Neuron (in vitro differentiated cells): ENCODE measurements at regions not wholly inside any gene's neighbourhood (a gene's known extent, or its start where the extent isn't known, plus 50 kb on each side); places are given as distances from the start of the nearest gene placed in this dataset.
"Not testable (repeated sequence)": the region's sequence is repeated elsewhere in the genome, so short reads cannot be mapped to it uniquely, and the experiment has no call there.

Experiments used
- H2AFZ ChIP-seq: one replicate; pipeline ENCODE4 v1.6.1; 2013; ENCODE audit warnings: low read depth, mild to moderate bottlenecking, inconsistent platforms, low read length, moderate library complexity
- H3K27me3 ChIP-seq: one replicate; pipeline ENCODE4 v1.6.1; 2013; ENCODE audit warnings: low read length; ENCODE audit not compliant: insufficient read depth
- H3K36me3 ChIP-seq: one replicate; pipeline ENCODE4 v1.6.1; 2013; ENCODE audit warnings: low read length; ENCODE audit not compliant: insufficient read depth
- H3K4me1 ChIP-seq: one replicate; pipeline ENCODE4 v1.6.1; 2013; ENCODE audit warnings: low read length; ENCODE audit not compliant: insufficient read depth
- H3K4me3 ChIP-seq: 2 replicates; pipeline ENCODE4 v1.5.1; 2013; ENCODE audit warnings: mild to moderate bottlenecking, low read length, moderate library complexity
- H3K9me3 ChIP-seq: one replicate; pipeline ENCODE4 v1.6.1; 2013; ENCODE audit warnings: low read length

DNA sequence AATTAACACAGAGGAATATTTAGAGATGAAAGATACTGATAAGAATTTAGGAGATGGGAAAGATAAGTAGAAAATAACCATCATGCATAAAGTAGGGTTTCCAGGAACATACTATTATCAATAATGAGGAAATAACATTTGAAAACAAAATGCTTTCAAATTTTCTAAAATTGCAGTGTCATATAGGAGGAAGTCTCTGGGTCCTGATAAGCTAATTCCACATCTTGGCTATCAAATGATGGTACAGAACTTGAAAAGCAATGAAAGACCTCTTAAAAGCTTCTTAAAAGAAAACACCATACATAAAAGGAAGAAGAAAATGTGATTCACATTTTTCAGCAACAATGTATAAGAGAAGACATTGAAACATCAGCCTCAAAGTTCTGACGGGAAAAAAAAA lies 1024.8 kb downstream of the TSN start:
- H3K27me3 ChIP-seq = no peaks in the 10 kb centered on the region
- no peaks in the 10 kb centered on the region for H3K9me3 ChIP-seq
- no peaks in the 10 kb centered on the region for H3K36me3 ChIP-seq
- H3K4me1 ChIP-seq = no peaks in the 10 kb centered on the region
- H2AFZ ChIP-seq = no peak overlapping the region
- H3K4me3 ChIP-seq = no peak overlapping the region

GRCh38 chr2:122794100-122794499 lies 1038.6 kb downstream of the TSN start:
- Histone ChIP-seq H2AFZ (no peak overlapping the region), H3K4me1 (no peaks in the 10 kb centered on the region)

DNA sequence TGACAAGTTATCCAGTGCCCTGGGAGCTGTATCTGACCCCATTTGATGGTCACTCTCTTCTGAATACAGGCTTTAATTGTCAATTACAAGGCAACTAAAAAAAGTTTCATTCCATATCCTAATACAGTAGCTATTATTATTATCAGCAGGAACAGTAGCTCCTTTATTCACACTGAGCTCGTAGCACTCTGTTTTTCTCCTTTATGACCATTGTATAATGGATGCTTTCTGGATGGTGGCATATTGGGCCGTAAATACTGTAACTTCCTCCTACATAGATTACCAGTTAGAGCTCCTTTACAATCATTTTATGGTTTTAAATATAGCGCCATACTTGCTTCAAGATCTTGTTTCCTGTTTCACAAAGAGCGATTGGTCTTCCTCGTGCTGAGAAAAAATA lies 1040.3 kb downstream of the TSN start:
- Histone ChIP-seq H3K4me3 (no peak overlapping the region), H3K27me3 (no peaks in the 10 kb centered on the region), H3K4me1 (no peaks in the 10 kb centered on the region), H2AFZ (no peak overlapping the region), H3K36me3 (no peaks in the 10 kb centered on the region), H3K9me3 (no peaks in the 10 kb centered on the region)

More at GRCh38 chr2:122794100-122794499, 1038.6 kb downstream of the TSN start:
- Histone ChIP-seq H3K9me3 (no peaks in the 10 kb centered on the region), H3K4me3 (no peak overlapping the region), H3K36me3 (no peaks in the 10 kb centered on the region), H3K27me3 (no peaks in the 10 kb centered on the region)

DNA sequence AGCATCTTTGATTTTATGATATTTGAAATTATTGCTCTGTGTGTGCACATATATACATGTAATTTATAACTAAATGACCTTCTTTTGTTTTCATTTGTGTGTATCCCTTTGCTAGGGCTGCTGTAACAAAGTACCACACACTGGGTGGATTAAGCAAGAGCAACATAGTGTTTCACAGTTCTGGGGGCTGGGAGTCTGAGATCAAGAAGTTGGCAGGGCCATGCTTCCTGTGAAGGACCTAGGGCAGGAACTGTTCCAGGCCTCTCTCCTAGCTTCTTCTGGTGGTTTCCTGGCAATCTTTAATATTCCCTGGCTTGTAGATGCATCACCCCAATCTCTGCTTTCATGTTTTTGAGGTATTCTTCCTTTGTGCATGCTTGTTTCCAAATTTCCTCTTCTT lies 1043.9 kb downstream of the TSN start:
- Histone ChIP-seq H3K4me1 (no peaks in the 10 kb centered on the region), H3K36me3 (no peaks in the 10 kb centered on the region), H3K9me3 (no peaks in the 10 kb centered on the region), H3K4me3 (no peak overlapping the region), H2AFZ (no peak overlapping the region), H3K27me3 (no peaks in the 10 kb centered on the region)

DNA sequence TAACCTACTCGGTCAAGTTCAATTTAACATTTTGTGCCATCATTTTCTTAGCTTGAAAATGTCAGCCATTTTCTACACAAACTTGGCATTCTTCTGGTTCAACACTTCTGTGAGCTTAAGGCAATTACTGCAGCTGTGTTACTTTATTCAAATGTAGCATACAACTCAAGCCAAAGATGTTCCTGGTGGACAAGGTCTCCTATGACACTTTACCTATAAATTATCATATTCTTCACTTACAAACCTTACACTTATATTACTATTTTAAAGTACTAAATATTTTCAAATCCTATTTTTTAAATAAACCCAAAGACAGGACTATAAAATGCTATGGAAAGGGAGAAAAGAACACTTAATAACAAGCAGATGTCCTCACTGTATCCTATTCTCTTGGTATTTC lies 1045.3 kb downstream of the TSN start:
- no peaks in the 10 kb centered on the region for H3K9me3 ChIP-seq
- H3K4me1 ChIP-seq = no peaks in the 10 kb centered on the region
- no peaks in the 10 kb centered on the region for H3K27me3 ChIP-seq
- no peaks in the 10 kb centered on the region for H3K36me3 ChIP-seq
- no peak overlapping the region for H3K4me3 ChIP-seq
- H2AFZ ChIP-seq = no peak overlapping the region

GRCh38 chr2:122804494-122804893 lies 1049.0 kb downstream of the TSN start:
- Histone ChIP-seq H3K4me1 (no peaks in the 10 kb centered on the region), H3K27me3 (no peaks in the 10 kb centered on the region), H2AFZ (no peak overlapping the region), H3K4me3 (no peak overlapping the region), H3K36me3 (no peaks in the 10 kb centered on the region), H3K9me3 (no peaks in the 10 kb centered on the region)

- Histone ChIP-seq H3K4me1 (no peaks in the 10 kb centered on the region), H3K27me3 (no peaks in the 10 kb centered on the region), H2AFZ (no peak overlapping the region), H3K36me3 (no peaks in the 10 kb centered on the region), H3K9me3 (no peaks in the 10 kb centered on the region), H3K4me3 (no peak overlapping the region)
These were observed 1049.9 kb downstream of the TSN start for GRCh38 chr2:122805346-122805745.

DNA sequence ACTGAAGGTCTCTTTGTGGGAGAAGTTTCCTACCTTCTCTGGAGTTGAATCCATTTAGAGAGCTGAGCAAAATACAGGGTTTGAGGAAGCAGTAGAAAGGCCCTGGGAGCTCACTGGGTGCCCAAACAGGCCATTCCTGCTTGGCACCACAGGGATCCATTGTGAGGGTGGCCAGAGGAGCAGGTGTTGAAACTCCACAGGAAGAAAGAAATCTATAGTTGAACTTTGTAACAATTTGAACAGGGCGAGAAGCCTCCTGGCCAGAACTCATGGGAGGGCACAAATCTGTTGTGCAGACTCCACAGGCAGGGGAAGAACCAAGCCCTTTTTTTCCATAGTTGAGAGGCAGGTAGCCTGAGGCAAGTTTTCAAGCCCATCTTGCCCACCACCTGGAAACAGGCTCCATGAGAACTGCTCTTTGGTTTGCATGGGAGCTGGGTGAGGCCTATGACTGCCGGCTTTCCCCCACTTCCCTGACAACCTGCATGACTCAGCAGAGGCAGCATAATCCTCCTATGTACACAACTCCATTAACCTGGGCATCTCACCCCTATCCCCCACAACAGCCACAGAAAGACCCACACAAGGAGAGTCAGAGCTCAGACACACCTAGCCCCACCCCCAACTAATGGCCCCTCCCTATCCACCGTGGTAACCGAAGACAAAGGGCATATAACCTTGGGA lies 1053.0 kb downstream of the TSN start:
- Histone ChIP-seq H3K9me3 (no peaks in the 10 kb centered on the region), H3K27me3 (no peaks in the 10 kb centered on the region), H2AFZ (no peak overlapping the region), H3K4me1 (no peaks in the 10 kb centered on the region), H3K4me3 (no peak overlapping the region), H3K36me3 (no peaks in the 10 kb centered on the region)

GRCh38 chr2:122812214-122812613 lies 1056.8 kb downstream of the TSN start:
- H3K27me3 ChIP-seq, H3K9me3 ChIP-seq, H3K4me3 ChIP-seq, H3K4me1 ChIP-seq, H2AFZ ChIP-seq, H3K36me3 ChIP-seq: not testable (repeated sequence)

DNA sequence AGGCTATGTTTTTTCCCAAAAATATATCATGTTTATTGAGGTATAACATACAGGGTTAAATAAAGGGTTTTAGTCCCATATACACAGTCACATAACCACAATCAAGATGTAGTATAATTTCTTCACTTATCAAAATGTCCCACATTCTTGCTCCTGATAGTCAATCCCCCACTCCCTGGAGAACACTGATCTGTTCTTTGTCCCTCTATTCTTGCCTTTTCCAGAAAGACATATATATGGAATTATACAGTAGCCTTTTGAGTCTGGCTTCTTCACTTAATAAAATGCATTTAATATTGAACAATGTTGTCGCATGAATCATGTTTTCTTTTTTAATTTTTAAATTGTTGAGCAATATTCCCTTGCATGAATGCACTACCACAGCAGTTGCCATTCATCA lies 1059.7 kb downstream of the TSN start:
- H3K9me3 ChIP-seq = no peaks in the 10 kb centered on the region

GRCh38 chr2:122816803-122817202 lies 1061.4 kb downstream of the TSN start:
- no peaks in the 10 kb centered on the region for H3K9me3 ChIP-seq
- no peak overlapping the region for H2AFZ ChIP-seq
- H3K36me3 ChIP-seq = no peaks in the 10 kb centered on the region
- H3K4me1 ChIP-seq = peaks cover 5% of the 10 kb centered on the region
- H3K4me3 ChIP-seq = no peak overlapping the region
- no peaks in the 10 kb centered on the region for H3K27me3 ChIP-seq

More for the DNA sequence above, 1059.7 kb downstream of the TSN start:
- H3K36me3 ChIP-seq = no peaks in the 10 kb centered on the region
- no peaks in the 10 kb centered on the region for H3K4me1 ChIP-seq
- H3K27me3 ChIP-seq = no peaks in the 10 kb centered on the region
- H3K4me3 ChIP-seq = no peak overlapping the region
- H2AFZ ChIP-seq = no peak overlapping the region

- H3K36me3 ChIP-seq = no peaks in the 10 kb centered on the region
- peaks cover 15% of the 10 kb centered on the region for H3K4me1 ChIP-seq
- H3K9me3 ChIP-seq = no peaks in the 10 kb centered on the region
- H3K4me3 ChIP-seq = no peak overlapping the region
- no peak overlapping the region for H2AFZ ChIP-seq
- no peaks in the 10 kb centered on the region for H3K27me3 ChIP-seq
These were observed 1066.9 kb downstream of the TSN start for GRCh38 chr2:122822319-122822718.

- Histone ChIP-seq H3K4me1 (no peaks in the 10 kb centered on the region), H3K27me3 (no peaks in the 10 kb centered on the region), H3K9me3 (no peaks in the 10 kb centered on the region), H3K36me3 (no peaks in the 10 kb centered on the region), H3K4me3 (no peak overlapping the region), H2AFZ (no peak overlapping the region)
These were observed 1074.7 kb downstream of the TSN start for GRCh38 chr2:122830157-122830556.

DNA sequence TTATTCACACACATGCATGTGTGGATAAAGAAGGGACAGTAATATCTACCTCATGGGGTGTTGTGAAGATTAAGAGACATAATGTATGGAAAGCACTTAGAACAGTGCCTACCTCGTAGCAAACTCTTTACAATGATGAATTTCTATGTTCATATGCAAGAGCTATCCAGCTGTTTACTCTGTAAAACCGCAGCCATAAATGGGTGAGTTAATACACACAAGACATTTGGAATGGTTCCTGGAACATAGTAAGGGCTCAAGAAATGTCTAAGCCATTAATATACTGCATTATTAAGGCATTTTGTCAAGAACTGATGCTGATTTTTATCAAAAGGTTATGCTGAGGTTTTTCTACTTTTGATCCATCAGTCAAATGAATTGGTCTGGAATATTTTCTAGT lies 1076.2 kb downstream of the TSN start:
- Histone ChIP-seq H3K4me1 (no peaks in the 10 kb centered on the region), H3K9me3 (no peaks in the 10 kb centered on the region), H3K4me3 (no peak overlapping the region), H3K27me3 (no peaks in the 10 kb centered on the region), H2AFZ (no peak overlapping the region), H3K36me3 (no peaks in the 10 kb centered on the region)
